Lower lobe of right lung (tissue), 2 donors: ENCODE measurements at regions not wholly inside any gene's neighbourhood (a gene's known extent, or its start where the extent isn't known, plus 50 kb on each side); places are given as distances from the start of the nearest gene placed in this dataset.

Experiments used
- ATAC-seq, 2 donors: fragments of 200-7000 bp; cut with Tn5 transposase; one replicate each; pipeline ENCODE4 v1.9.1; 2020 to 2022; ENCODE audit warnings: mild to moderate bottlenecking in 2 of 2, moderate library complexity in 2 of 2
- DNase-seq: peaks from one replicate; pipeline ENCODE4 v3.0.0-alpha.2; 2020
- H3K27ac ChIP-seq: fragments of 200-600 bp; one replicate; pipeline ENCODE4 v1.8.0; 2022
- H3K27me3 ChIP-seq: fragments of 200-600 bp; one replicate; pipeline ENCODE4 v1.8.0; 2022; ENCODE audit warnings: low read depth
- H3K36me3 ChIP-seq: fragments of 200-600 bp; one replicate; pipeline ENCODE4 v1.8.0; 2022; ENCODE audit warnings: mild to moderate bottlenecking
- H3K4me1 ChIP-seq: fragments of 200-600 bp; one replicate; pipeline ENCODE4 v1.8.0; 2022
- H3K4me3 ChIP-seq: fragments of 200-600 bp; one replicate; pipeline ENCODE4 v1.8.0; 2022; ENCODE audit warnings: mild to moderate bottlenecking
- H3K9me3 ChIP-seq: fragments of 200-600 bp; one replicate; pipeline ENCODE4 v1.8.0; 2022
- intact Hi-C: fragments of 100-400 bp; cut with DNase I; formaldehyde crosslinking; loops from one replicate; pipeline ENCODE4 v1.11.0; 2022
- TF ChIP-seq, protein P1 (sequence below): fragments of 200-600 bp; IDR thresholded peaks from one replicate; pipeline ENCODE4 v1.8.0; 2022; ENCODE audit warnings: antibody characterized with exemption, mild to moderate bottlenecking
- donor health status: DM: no; HTN: yes; CAD: no; lungs with severe emphysema.

DNA sequence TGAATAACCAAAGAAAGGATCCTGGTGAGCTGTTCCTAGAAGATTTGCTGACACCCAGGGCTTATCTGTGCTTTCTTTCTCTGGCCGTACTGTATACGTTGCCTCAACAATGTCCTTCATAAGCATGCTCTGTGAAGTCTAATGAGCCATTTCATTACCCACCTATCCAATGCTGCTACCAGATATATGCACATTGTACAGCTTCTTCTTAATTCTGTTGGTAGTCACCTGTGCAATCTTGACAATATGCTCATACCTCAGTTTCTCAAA is 731.8 kb upstream of the NCAM2 start:
- Histone ChIP-seq H3K36me3 (no peaks in the 10 kb centered on the region), H3K27me3 (no peaks in the 10 kb centered on the region), H3K4me3 (no peak overlapping the region), H3K27ac (no peak overlapping the region), H3K4me1 (no peaks in the 10 kb centered on the region), H3K9me3 (no peaks in the 10 kb centered on the region)
- DNase-seq: no peak
- TF ChIP-seq, protein P1, sequence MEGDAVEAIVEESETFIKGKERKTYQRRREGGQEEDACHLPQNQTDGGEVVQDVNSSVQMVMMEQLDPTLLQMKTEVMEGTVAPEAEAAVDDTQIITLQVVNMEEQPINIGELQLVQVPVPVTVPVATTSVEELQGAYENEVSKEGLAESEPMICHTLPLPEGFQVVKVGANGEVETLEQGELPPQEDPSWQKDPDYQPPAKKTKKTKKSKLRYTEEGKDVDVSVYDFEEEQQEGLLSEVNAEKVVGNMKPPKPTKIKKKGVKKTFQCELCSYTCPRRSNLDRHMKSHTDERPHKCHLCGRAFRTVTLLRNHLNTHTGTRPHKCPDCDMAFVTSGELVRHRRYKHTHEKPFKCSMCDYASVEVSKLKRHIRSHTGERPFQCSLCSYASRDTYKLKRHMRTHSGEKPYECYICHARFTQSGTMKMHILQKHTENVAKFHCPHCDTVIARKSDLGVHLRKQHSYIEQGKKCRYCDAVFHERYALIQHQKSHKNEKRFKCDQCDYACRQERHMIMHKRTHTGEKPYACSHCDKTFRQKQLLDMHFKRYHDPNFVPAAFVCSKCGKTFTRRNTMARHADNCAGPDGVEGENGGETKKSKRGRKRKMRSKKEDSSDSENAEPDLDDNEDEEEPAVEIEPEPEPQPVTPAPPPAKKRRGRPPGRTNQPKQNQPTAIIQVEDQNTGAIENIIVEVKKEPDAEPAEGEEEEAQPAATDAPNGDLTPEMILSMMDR: no peak
- no peak for ATAC-seq
- intact Hi-C loops: no loop called here

DNA sequence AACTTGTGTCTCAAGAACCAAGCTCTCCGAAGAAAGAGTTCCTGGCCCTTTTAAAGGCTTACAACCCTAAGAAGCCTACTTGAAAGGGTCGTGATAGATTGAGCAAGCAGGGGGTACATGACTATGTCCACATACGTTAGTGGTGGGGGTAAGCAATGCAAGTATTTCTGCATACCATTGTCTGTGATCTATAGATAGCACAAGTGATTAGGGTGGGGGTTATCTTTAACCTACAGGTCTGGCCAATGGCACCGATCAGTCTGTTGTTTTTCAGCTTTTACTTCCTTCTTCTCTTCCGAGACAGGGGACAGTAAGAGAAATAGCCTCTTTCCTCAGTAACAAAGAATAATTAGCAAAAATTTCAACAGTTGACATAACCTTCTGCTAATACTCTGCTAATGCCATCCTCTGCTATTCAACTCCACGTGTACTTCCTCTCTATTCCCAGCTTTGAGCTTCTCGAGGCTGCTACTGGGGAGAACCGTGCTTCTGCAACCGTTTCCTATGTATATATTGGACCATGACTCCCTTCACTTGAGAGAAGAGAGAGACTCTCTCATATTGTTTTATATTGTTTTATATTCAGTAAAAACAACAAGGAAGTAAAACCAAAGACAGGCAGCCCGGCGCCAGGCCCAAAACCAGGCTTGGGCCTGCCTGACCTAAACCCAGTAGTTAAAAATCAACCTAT is 727.7 kb upstream of the NCAM2 start:
- ATAC-seq (no peak), DNase-seq (no peak)
- H3K36me3 ChIP-seq: no peaks in the 10 kb centered on the region
- intact Hi-C loops: no loop called here
- no peak overlapping the region for H3K27ac ChIP-seq
- TF ChIP-seq, protein P1: no peak
- no peaks in the 10 kb centered on the region for H3K4me1 ChIP-seq
- H3K27me3 ChIP-seq: no peaks in the 10 kb centered on the region
- H3K9me3 ChIP-seq: no peaks in the 10 kb centered on the region
- H3K4me3 ChIP-seq: no peak overlapping the region

DNA sequence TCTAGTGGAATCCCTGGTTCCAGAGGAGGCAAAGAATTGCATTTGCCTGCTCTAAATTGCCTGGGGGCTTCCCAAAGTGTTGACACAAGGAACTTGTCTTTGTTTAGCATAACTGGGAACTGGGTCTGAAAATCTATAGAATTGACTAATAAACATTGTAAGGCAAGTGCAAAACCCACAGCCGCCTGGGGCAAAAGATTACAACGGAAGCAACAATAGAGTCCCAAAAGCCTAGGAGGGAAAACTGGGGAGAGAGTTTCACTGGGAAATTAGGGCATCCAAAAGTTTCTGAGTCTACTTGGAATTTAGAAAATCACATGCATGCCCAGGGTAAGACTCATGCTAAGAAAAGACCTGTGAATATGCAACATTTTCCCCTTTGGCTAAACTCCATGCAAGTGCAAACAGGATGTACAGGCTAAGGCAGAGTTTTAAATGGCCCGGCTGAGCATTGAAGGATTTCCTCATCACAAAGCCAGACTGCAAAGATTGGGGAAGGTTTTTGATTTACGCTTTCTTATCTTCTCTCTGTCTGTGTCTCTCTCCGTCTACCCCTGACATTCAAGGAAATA is 725.3 kb upstream of the NCAM2 start:
- DNase-seq (no peak), ATAC-seq (no peak)
- Histone ChIP-seq H3K36me3 (no peaks in the 10 kb centered on the region), H3K9me3 (no peaks in the 10 kb centered on the region), H3K27me3 (no peaks in the 10 kb centered on the region), H3K4me1 (no peaks in the 10 kb centered on the region), H3K27ac (no peak overlapping the region), H3K4me3 (no peak overlapping the region)
- TF ChIP-seq, protein P1: no peak
- intact Hi-C loops: no loop called here

DNA sequence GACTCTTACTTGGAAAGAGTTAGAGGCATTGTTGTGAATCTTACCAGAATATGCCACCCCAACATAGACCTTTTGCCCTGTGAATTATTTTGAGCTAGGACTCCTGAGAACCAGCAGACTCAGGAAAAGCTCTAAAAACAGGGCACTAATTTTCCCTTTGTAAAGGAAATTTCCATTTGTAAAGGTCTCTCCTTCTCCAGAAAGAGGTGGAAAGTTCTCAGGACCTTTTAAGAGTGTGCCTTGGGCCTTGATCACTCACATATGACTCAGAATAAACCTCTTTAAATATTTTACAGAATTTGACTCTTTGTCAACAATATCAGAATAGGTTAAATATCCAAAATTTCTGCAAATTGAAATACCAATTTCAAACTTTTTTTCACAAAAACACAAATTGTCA is 721.8 kb upstream of the NCAM2 start:
- TF ChIP-seq, protein P1: no peak
- no peaks in the 10 kb centered on the region for H3K9me3 ChIP-seq
- H3K4me1 ChIP-seq: no peaks in the 10 kb centered on the region
- no peak overlapping the region for H3K27ac ChIP-seq
- no peak for ATAC-seq
- H3K36me3 ChIP-seq: no peaks in the 10 kb centered on the region
- intact Hi-C loops: no loop called here
- no peaks in the 10 kb centered on the region for H3K27me3 ChIP-seq
- DNase-seq: no peak
- no peak overlapping the region for H3K4me3 ChIP-seq

DNA sequence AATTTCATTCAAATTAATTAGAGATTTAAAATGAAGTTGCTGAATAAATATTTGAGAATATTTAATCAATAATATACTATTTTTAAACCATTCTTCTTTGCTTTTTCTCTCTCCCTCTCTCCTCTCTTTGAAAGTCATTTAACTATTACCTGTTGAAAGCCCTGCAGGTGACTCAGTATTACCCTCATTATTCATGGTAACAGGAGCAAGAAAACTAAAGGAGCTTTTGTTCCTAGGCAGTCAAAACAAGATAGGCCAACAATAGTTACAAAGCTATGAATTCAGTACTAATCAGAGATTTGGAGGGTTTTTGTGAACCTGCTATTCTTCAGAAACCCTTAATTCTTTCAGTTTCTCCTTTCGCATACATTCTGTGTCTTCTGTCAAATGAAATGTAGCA is 721.3 kb upstream of the NCAM2 start:
- TF ChIP-seq, protein P1: no peak
- H3K27ac ChIP-seq: no peak overlapping the region
- no peak overlapping the region for H3K4me3 ChIP-seq
- no peak for DNase-seq
- no peaks in the 10 kb centered on the region for H3K4me1 ChIP-seq
- no peaks in the 10 kb centered on the region for H3K36me3 ChIP-seq
- ATAC-seq: no peak
- H3K27me3 ChIP-seq: no peaks in the 10 kb centered on the region
- intact Hi-C loops: no loop called here
- no peaks in the 10 kb centered on the region for H3K9me3 ChIP-seq
